Loucy (cell line): ENCODE measurements at regions not wholly inside any gene's neighbourhood (a gene's known extent, or its start where the extent isn't known, plus 50 kb on each side); places are given as distances from the start of the nearest gene placed in this dataset.

Source experiments
- H2AFZ ChIP-seq: fragments of 200-600 bp; sonication (generic); 2 replicates; pipeline ENCODE4 v1.6.0; 2016; ENCODE audit warnings: antibody characterized with exemption, mild to moderate bottlenecking, low read length, moderate library complexity
- H3F3A ChIP-seq: fragments of 200-600 bp; 2 replicates; pipeline ENCODE4 v1.6.0; 2016; ENCODE audit warnings: antibody characterized with exemption, low read depth, mild to moderate bottlenecking
- H3K27me3 ChIP-seq: fragments of 200-600 bp; sonication (generic); 2 replicates; pipeline ENCODE4 v1.6.1; 2014; ENCODE audit warnings: low read length, mild to moderate bottlenecking; ENCODE audit not compliant: insufficient read depth, poor library complexity, severe bottlenecking
- H3K36me3 ChIP-seq: fragments of 200-600 bp; sonication (generic); 2 replicates; pipeline ENCODE4 v1.6.1; 2016; ENCODE audit warnings: low read length; ENCODE audit not compliant: insufficient read depth
- H3K4me1 ChIP-seq: fragments of 200-600 bp; sonication (generic); 2 replicates; pipeline ENCODE4 v1.5.1; 2014; ENCODE audit warnings: low read length, mild to moderate bottlenecking; ENCODE audit not compliant: insufficient read depth, poor library complexity, severe bottlenecking
- H3K4me2 ChIP-seq: fragments of 200-600 bp; sonication (generic); 2 replicates; pipeline ENCODE4 v1.6.0; 2014; ENCODE audit warnings: antibody characterized with exemption, low read length, low read depth, mild to moderate bottlenecking; ENCODE audit not compliant: poor library complexity, severe bottlenecking
- H3K4me3 ChIP-seq: fragments of 200-600 bp; sonication (generic); 2 replicates; pipeline ENCODE4 v1.5.1; 2014; ENCODE audit warnings: low read length, mild to moderate bottlenecking, mixed read lengths; ENCODE audit not compliant: poor library complexity, severe bottlenecking
- H3K79me2 ChIP-seq: fragments of 200-600 bp; sonication (generic); 2 replicates; pipeline ENCODE4 v1.6.1; 2014; ENCODE audit warnings: low read length; ENCODE audit not compliant: insufficient read depth
- H3K9ac ChIP-seq: fragments of 200-600 bp; sonication (generic); 2 replicates; pipeline ENCODE4 v1.6.0; 2014; ENCODE audit warnings: mild to moderate bottlenecking, low read depth, low read length, moderate library complexity; ENCODE audit not compliant: poor library complexity, severe bottlenecking
- H3K9me2 ChIP-seq: fragments of 200-600 bp; sonication (generic); replicated peaks from 2 replicates; pipeline ENCODE4 v1.6.1; 2016; ENCODE audit warnings: low read depth, low read length, mixed read lengths
- H3K9me3 ChIP-seq: fragments of 200-600 bp; sonication (generic); 2 replicates; pipeline ENCODE4 v1.6.1; 2014; ENCODE audit warnings: mild to moderate bottlenecking, antibody characterized with exemption, low read length, low read depth; ENCODE audit not compliant: insufficient read depth
- H4K20me1 ChIP-seq: fragments of 200-600 bp; sonication (generic); 2 replicates; pipeline ENCODE4 v1.6.0; 2014; ENCODE audit warnings: antibody characterized with exemption, low read length, mild to moderate bottlenecking; ENCODE audit not compliant: insufficient read depth, poor library complexity, severe bottlenecking
- CTCF ChIP-seq: fragments of 200-600 bp; sonication (generic); conservative IDR thresholded peaks from 2 replicates; pipeline ENCODE4 v1.5.1; 2014; ENCODE audit warnings: mild to moderate bottlenecking, antibody characterized with exemption, low read length
- EZH2phosphoT487 ChIP-seq: fragments of 200-600 bp; IDR thresholded peaks from 2 replicates; pipeline ENCODE4 v1.6.1; 2018; ENCODE audit warnings: antibody characterized with exemption, mild to moderate bottlenecking, moderate library complexity, borderline replicate concordance

GRCh38 chr9:1941989-1942388 lies 73.2 kb upstream of the SMARCA2 start:
- TF ChIP-seq EZH2phosphoT487 (no peak), CTCF (peak; percentile 56)
- H3K4me3 ChIP-seq, result no peak overlapping the region
- no peaks in the 10 kb centered on the region for H3K9me3 ChIP-seq

GRCh38 chr9:1946526-1947283 lies 68.4 kb upstream of the SMARCA2 start:
- Histone ChIP-seq H4K20me1 (no peaks in the 10 kb centered on the region), H3K36me3 (no peaks in the 10 kb centered on the region), H3F3A (no peaks in the 10 kb centered on the region), H3K4me3 (no peak overlapping the region), H2AFZ (no peak overlapping the region), H3K9ac (no peak overlapping the region), H3K4me1 (no peaks in the 10 kb centered on the region), H3K9me3 (no peaks in the 10 kb centered on the region), H3K27me3 (no peaks in the 10 kb centered on the region), H3K79me2 (no peaks in the 10 kb centered on the region), H3K9me2 (no peaks in the 10 kb centered on the region), H3K4me2 (no peak overlapping the region)
- TF ChIP-seq CTCF (no peak), EZH2phosphoT487 (no peak)

More at GRCh38 chr9:1941989-1942388, 73.2 kb upstream of the SMARCA2 start:
- no peak overlapping the region for H2AFZ ChIP-seq
- H3K27me3 ChIP-seq, result no peaks in the 10 kb centered on the region
- H4K20me1 ChIP-seq, result no peaks in the 10 kb centered on the region
- no peaks in the 10 kb centered on the region for H3F3A ChIP-seq
- H3K79me2 ChIP-seq, result no peaks in the 10 kb centered on the region
- H3K4me1 ChIP-seq, result no peaks in the 10 kb centered on the region
- H3K9ac ChIP-seq, result no peak overlapping the region
- H3K9me2 ChIP-seq, result no peaks in the 10 kb centered on the region
- no peaks in the 10 kb centered on the region for H3K36me3 ChIP-seq
- H3K4me2 ChIP-seq, result no peak overlapping the region

- TF ChIP-seq CTCF (no peak), EZH2phosphoT487 (no peak)
- Histone ChIP-seq H3K4me1 (no peaks in the 10 kb centered on the region), H3F3A (no peaks in the 10 kb centered on the region), H3K9me3 (no peaks in the 10 kb centered on the region), H2AFZ (no peak overlapping the region), H3K79me2 (no peaks in the 10 kb centered on the region), H4K20me1 (no peaks in the 10 kb centered on the region), H3K27me3 (no peaks in the 10 kb centered on the region), H3K4me3 (no peak overlapping the region), H3K4me2 (no peak overlapping the region), H3K9me2 (no peaks in the 10 kb centered on the region), H3K36me3 (no peaks in the 10 kb centered on the region), H3K9ac (no peak overlapping the region)
These were observed 67.7 kb upstream of the SMARCA2 start for GRCh38 chr9:1947438-1947837.
